ENCODE measurements at regions not wholly inside any gene's neighbourhood (a gene's known extent, or its start where the extent isn't known, plus 50 kb on each side); places are given as distances from the start of the nearest gene placed in this dataset.

DNA sequence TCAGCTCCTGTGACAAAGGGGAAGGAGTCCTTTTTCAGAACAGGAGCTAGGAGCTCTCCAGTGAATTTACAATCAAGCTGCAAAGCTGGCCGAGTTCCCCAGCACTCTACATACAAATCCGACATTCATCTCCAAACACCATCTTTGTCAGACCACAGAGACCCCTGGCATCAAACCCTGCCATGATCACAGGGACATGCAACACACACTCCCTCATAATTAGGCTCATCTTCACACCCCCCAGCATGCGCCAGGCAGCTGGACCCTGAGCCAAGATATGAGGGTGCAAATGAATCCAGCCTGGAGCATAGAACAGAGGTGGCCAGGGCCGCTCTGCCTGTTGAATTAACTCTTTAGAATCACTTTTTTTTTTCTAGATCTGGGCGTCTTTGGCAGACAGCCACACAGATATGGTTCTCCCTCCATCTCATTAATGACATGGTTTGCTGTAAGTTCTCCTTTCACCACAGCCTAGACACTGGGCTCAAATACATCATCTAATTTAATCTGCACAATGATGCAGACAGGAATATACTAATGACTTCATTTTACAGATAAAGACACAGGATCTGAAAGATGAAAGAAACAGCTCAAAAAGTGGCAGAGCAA lies 366.3 kb downstream of the NPIPA8 start:
- TF ChIP-seq POLR2AphosphoS5 (IDR thresholded peaks at IDR 0.05), result no peak
- TF ChIP-seq, protein P1, sequence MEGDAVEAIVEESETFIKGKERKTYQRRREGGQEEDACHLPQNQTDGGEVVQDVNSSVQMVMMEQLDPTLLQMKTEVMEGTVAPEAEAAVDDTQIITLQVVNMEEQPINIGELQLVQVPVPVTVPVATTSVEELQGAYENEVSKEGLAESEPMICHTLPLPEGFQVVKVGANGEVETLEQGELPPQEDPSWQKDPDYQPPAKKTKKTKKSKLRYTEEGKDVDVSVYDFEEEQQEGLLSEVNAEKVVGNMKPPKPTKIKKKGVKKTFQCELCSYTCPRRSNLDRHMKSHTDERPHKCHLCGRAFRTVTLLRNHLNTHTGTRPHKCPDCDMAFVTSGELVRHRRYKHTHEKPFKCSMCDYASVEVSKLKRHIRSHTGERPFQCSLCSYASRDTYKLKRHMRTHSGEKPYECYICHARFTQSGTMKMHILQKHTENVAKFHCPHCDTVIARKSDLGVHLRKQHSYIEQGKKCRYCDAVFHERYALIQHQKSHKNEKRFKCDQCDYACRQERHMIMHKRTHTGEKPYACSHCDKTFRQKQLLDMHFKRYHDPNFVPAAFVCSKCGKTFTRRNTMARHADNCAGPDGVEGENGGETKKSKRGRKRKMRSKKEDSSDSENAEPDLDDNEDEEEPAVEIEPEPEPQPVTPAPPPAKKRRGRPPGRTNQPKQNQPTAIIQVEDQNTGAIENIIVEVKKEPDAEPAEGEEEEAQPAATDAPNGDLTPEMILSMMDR (IDR thresholded peaks at IDR 0.05 in 8 of 11, conservative IDR thresholded peaks at IDR 0.05 in 3 of 11), result no peak
